ENCODE measurements at regions not wholly inside any gene's neighbourhood (a gene's known extent, or its start where the extent isn't known, plus 50 kb on each side); places are given as distances from the start of the nearest gene placed in this dataset.

- H3K4me3 Mint-ChIP-seq: no peak overlapping the region
Observed at GRCh38 chr2:16010951-16011620, 70.7 kb downstream of the MYCN start.

GRCh38 chr2:16010011-16010410 lies 69.7 kb downstream of the MYCN start:
- Mint-ChIP-seq H3K27me3 (peaks cover 23 to 27% of the 10 kb centered on the region in 2 donors), H3K4me3 (no peak overlapping the region), H3K36me3 (ENCODE audit: insufficient read depth) (no peaks in the 10 kb centered on the region), H3K4me1 (ENCODE audit: low read depth in 2 of 2) (no peaks in the 10 kb centered on the region), H3K27ac (no peak overlapping the region), H3K9me3 (peaks cover 4 to 14% of the 10 kb centered on the region in 2 donors)
- ATAC-seq (replicated peaks): no peak
- DNase-seq: no peak

More at GRCh38 chr2:16010951-16011620, 70.7 kb downstream of the MYCN start:
- H3K36me3 Mint-ChIP-seq (ENCODE audit: insufficient read depth): no peaks in the 10 kb centered on the region
- no peak for ATAC-seq (replicated peaks)
- no peaks in the 10 kb centered on the region for H3K4me1 Mint-ChIP-seq (ENCODE audit: low read depth in 2 of 2)
- no peak for DNase-seq
- H3K27me3 Mint-ChIP-seq: peaks cover 18 to 32% of the 10 kb centered on the region in 2 donors
- H3K27ac Mint-ChIP-seq: no peak overlapping the region
- peaks cover 0 to 16% of the 10 kb centered on the region in 2 donors for H3K9me3 Mint-ChIP-seq

- peaks cover 18 to 22% of the 10 kb centered on the region in 2 donors for H3K27me3 Mint-ChIP-seq
- H3K36me3 Mint-ChIP-seq (ENCODE audit: insufficient read depth): no peaks in the 10 kb centered on the region
- no peaks in the 10 kb centered on the region for H3K4me1 Mint-ChIP-seq (ENCODE audit: low read depth in 2 of 2)
- no peak overlapping the region for H3K27ac Mint-ChIP-seq
- ATAC-seq (replicated peaks) (no peak), DNase-seq (no peak)
- peaks cover 4 to 10% of the 10 kb centered on the region in 2 donors for H3K9me3 Mint-ChIP-seq
- H3K4me3 Mint-ChIP-seq: no peak overlapping the region
Observed at GRCh38 chr2:16009560-16009959, 69.2 kb downstream of the MYCN start.

GRCh38 chr2:16008856-16009255 lies 68.5 kb downstream of the MYCN start:
- no peak overlapping the region for H3K27ac Mint-ChIP-seq
- no peak for ATAC-seq (replicated peaks)
- H3K36me3 Mint-ChIP-seq (ENCODE audit: insufficient read depth): no peaks in the 10 kb centered on the region
- no peaks in the 10 kb centered on the region for H3K4me1 Mint-ChIP-seq (ENCODE audit: low read depth in 2 of 2)
- peaks cover 7 to 14% of the 10 kb centered on the region in 2 donors for H3K9me3 Mint-ChIP-seq
- no peak overlapping the region for H3K4me3 Mint-ChIP-seq
- H3K27me3 Mint-ChIP-seq: peaks cover 15% of the 10 kb centered on the region in 2 donors
- no peak for DNase-seq

- H3K4me3 Mint-ChIP-seq: no peak overlapping the region
- DNase-seq (no peak), ATAC-seq (replicated peaks) (no peak)
- no peaks in the 10 kb centered on the region for H3K4me1 Mint-ChIP-seq (ENCODE audit: low read depth in 2 of 2)
- peaks cover 9 to 15% of the 10 kb centered on the region in 2 donors for H3K9me3 Mint-ChIP-seq
- H3K27me3 Mint-ChIP-seq: peaks cover 11 to 12% of the 10 kb centered on the region in 2 donors
- no peak overlapping the region for H3K27ac Mint-ChIP-seq
- H3K36me3 Mint-ChIP-seq (ENCODE audit: insufficient read depth): no peaks in the 10 kb centered on the region
Observed at GRCh38 chr2:16008331-16008850, 68.0 kb downstream of the MYCN start.

- Mint-ChIP-seq H3K4me1 (ENCODE audit: low read depth in 2 of 2) (no peaks in the 10 kb centered on the region), H3K27me3 (peaks cover under 1 to 7% of the 10 kb centered on the region in 2 donors), H3K4me3 (no peak overlapping the region), H3K9me3 (peaks cover 9 to 12% of the 10 kb centered on the region in 2 donors), H3K27ac (no peak overlapping the region), H3K36me3 (ENCODE audit: insufficient read depth) (no peaks in the 10 kb centered on the region)
- DNase-seq (no peak), ATAC-seq (replicated peaks) (no peak)
Observed at GRCh38 chr2:16007167-16007934, 67.0 kb downstream of the MYCN start.

- H3K27ac Mint-ChIP-seq: no peak overlapping the region
- H3K4me1 Mint-ChIP-seq (ENCODE audit: low read depth in 2 of 2): no peaks in the 10 kb centered on the region
- H3K4me3 Mint-ChIP-seq: no peak overlapping the region
- peaks cover 0 to 7% of the 10 kb centered on the region in 2 donors for H3K27me3 Mint-ChIP-seq
- H3K36me3 Mint-ChIP-seq (ENCODE audit: insufficient read depth): no peaks in the 10 kb centered on the region
- H3K9me3 Mint-ChIP-seq: peaks cover 9 to 12% of the 10 kb centered on the region in 2 donors
- ATAC-seq (replicated peaks) (no peak), DNase-seq (no peak)
Observed at GRCh38 chr2:16006537-16007166, 66.3 kb downstream of the MYCN start.

GRCh38 chr2:16005816-16006536 lies 65.6 kb downstream of the MYCN start:
- Mint-ChIP-seq H3K9me3 (peaks cover 9 to 12% of the 10 kb centered on the region in 2 donors), H3K27me3 (peaks cover 0 to 7% of the 10 kb centered on the region in 2 donors), H3K4me1 (ENCODE audit: low read depth in 2 of 2) (no peaks in the 10 kb centered on the region), H3K36me3 (ENCODE audit: insufficient read depth) (no peaks in the 10 kb centered on the region), H3K4me3 (no peak overlapping the region), H3K27ac (no peak overlapping the region)
- DNase-seq (no peak), ATAC-seq (replicated peaks) (no peak)

GRCh38 chr2:16005389-16005788 lies 65.0 kb downstream of the MYCN start:
- ATAC-seq (replicated peaks) (no peak), DNase-seq (no peak)
- Mint-ChIP-seq H3K36me3 (ENCODE audit: insufficient read depth) (no peaks in the 10 kb centered on the region), H3K27me3 (peaks cover 0 to 7% of the 10 kb centered on the region in 2 donors), H3K9me3 (peaks cover 9 to 12% of the 10 kb centered on the region in 2 donors), H3K4me3 (no peak overlapping the region), H3K4me1 (ENCODE audit: low read depth in 2 of 2) (no peaks in the 10 kb centered on the region), H3K27ac (no peak overlapping the region)

GRCh38 chr2:16003809-16004208 lies 63.5 kb downstream of the MYCN start:
- ATAC-seq (replicated peaks): no peak
- H3K4me1 Mint-ChIP-seq (ENCODE audit: low read depth in 2 of 2): no peaks in the 10 kb centered on the region
- no peak overlapping the region for H3K4me3 Mint-ChIP-seq
- H3K27me3 Mint-ChIP-seq: peaks cover 0 to 7% of the 10 kb centered on the region in 2 donors
- DNase-seq: no peak
- H3K9me3 Mint-ChIP-seq: peaks cover 9 to 12% of the 10 kb centered on the region in 2 donors
- H3K27ac Mint-ChIP-seq: no peak overlapping the region
- H3K36me3 Mint-ChIP-seq (ENCODE audit: insufficient read depth): no peaks in the 10 kb centered on the region

GRCh38 chr2:16003152-16003551 lies 62.8 kb downstream of the MYCN start:
- no peak for ATAC-seq (replicated peaks)
- DNase-seq: no peak
- Mint-ChIP-seq H3K4me3 (no peak overlapping the region), H3K9me3 (peaks cover 9 to 12% of the 10 kb centered on the region in 2 donors), H3K27ac (no peak overlapping the region), H3K4me1 (ENCODE audit: low read depth in 2 of 2) (no peaks in the 10 kb centered on the region), H3K36me3 (ENCODE audit: insufficient read depth) (no peaks in the 10 kb centered on the region), H3K27me3 (peaks cover 0 to 7% of the 10 kb centered on the region in 2 donors)

- H3K27ac Mint-ChIP-seq: no peak overlapping the region
- no peaks in the 10 kb centered on the region for H3K36me3 Mint-ChIP-seq (ENCODE audit: insufficient read depth)
- peaks cover 9 to 12% of the 10 kb centered on the region in 2 donors for H3K9me3 Mint-ChIP-seq
- no peak for DNase-seq
- H3K4me3 Mint-ChIP-seq: no peak overlapping the region
- peaks cover 0 to 7% of the 10 kb centered on the region in 2 donors for H3K27me3 Mint-ChIP-seq
- no peak for ATAC-seq (replicated peaks)
- H3K4me1 Mint-ChIP-seq (ENCODE audit: low read depth in 2 of 2): no peaks in the 10 kb centered on the region
Observed at GRCh38 chr2:16002575-16002974, 62.2 kb downstream of the MYCN start.

GRCh38 chr2:16002144-16002543 lies 61.8 kb downstream of the MYCN start:
- Mint-ChIP-seq H3K4me3 (no peak overlapping the region), H3K9me3 (peaks cover 9 to 12% of the 10 kb centered on the region in 2 donors), H3K36me3 (ENCODE audit: insufficient read depth) (no peaks in the 10 kb centered on the region), H3K27me3 (peaks cover 0 to 7% of the 10 kb centered on the region in 2 donors), H3K4me1 (ENCODE audit: low read depth in 2 of 2) (no peaks in the 10 kb centered on the region), H3K27ac (no peak overlapping the region)
- ATAC-seq (replicated peaks) (no peak), DNase-seq (no peak)

Measured in effector memory CD8-positive, alpha-beta T cell (primary cell).